ENCODE measurements at regions not wholly inside any gene's neighbourhood (a gene's known extent, or its start where the extent isn't known, plus 50 kb on each side); places are given as distances from the start of the nearest gene placed in this dataset.
"Not testable (repeated sequence)": the region's sequence is repeated elsewhere in the genome, so short reads cannot be mapped to it uniquely, and the experiment has no call there.

GRCh38 chr19:28633319-28634018 lies 579.5 kb downstream of the UQCRFS1 start:
- H3K9ac ChIP-seq (ENCODE audit: low read length in 5 of 5) = no peak overlapping the region
- H3K36me3 ChIP-seq (ENCODE audit: control insufficient read depth in 5 of 5, insufficient read depth in 5 of 5, low read length in 5 of 5) = no peaks in the 10 kb centered on the region

GRCh38 chr19:28632371-28633080 lies 580.4 kb downstream of the UQCRFS1 start:
- no peak overlapping the region for H3K27ac ChIP-seq (ENCODE audit: low read depth, low read length)
- H3K9me3 ChIP-seq (ENCODE audit: control insufficient read depth in 5 of 5, low read length in 5 of 5) = peaks cover 0 to 4% (median 3%) of the 10 kb centered on the region in 5 donors
- no peak overlapping the region for H3K9ac ChIP-seq (ENCODE audit: low read length in 5 of 5)
- H3K4me3 ChIP-seq (ENCODE audit: low read depth in 1 of 5, low read length in 5 of 5) = no peak overlapping the region
- no peaks in the 10 kb centered on the region for H3K27me3 ChIP-seq (ENCODE audit: control insufficient read depth in 5 of 5, insufficient read depth in 4 of 5, low read length in 5 of 5)
- no peaks in the 10 kb centered on the region for H3K36me3 ChIP-seq (ENCODE audit: control insufficient read depth in 5 of 5, insufficient read depth in 5 of 5, low read length in 5 of 5)
- no peaks in the 10 kb centered on the region for H3K4me1 ChIP-seq (ENCODE audit: control insufficient read depth in 5 of 5, insufficient read depth in 5 of 5, low read length in 5 of 5)

More at GRCh38 chr19:28633319-28634018, 579.5 kb downstream of the UQCRFS1 start:
- Histone ChIP-seq H3K9me3 (ENCODE audit: control insufficient read depth in 5 of 5, low read length in 5 of 5) (peaks cover 0 to 3% (median 0%) of the 10 kb centered on the region in 5 donors), H3K4me1 (ENCODE audit: control insufficient read depth in 5 of 5, insufficient read depth in 5 of 5, low read length in 5 of 5) (no peaks in the 10 kb centered on the region), H3K4me3 (ENCODE audit: low read depth in 1 of 5, low read length in 5 of 5) (no peak overlapping the region), H3K27ac (ENCODE audit: low read depth, low read length) (no peak overlapping the region), H3K27me3 (ENCODE audit: control insufficient read depth in 5 of 5, insufficient read depth in 4 of 5, low read length in 5 of 5) (no peaks in the 10 kb centered on the region)

GRCh38 chr19:28631961-28632360 lies 581.0 kb downstream of the UQCRFS1 start:
- Histone ChIP-seq H3K4me1 (ENCODE audit: control insufficient read depth in 5 of 5, insufficient read depth in 5 of 5, low read length in 5 of 5) (no peaks in the 10 kb centered on the region), H3K9ac (ENCODE audit: low read length in 5 of 5) (no peak overlapping the region), H3K36me3 (ENCODE audit: control insufficient read depth in 5 of 5, insufficient read depth in 5 of 5, low read length in 5 of 5) (no peaks in the 10 kb centered on the region), H3K27me3 (ENCODE audit: control insufficient read depth in 5 of 5, insufficient read depth in 4 of 5, low read length in 5 of 5) (no peaks in the 10 kb centered on the region), H3K9me3 (ENCODE audit: control insufficient read depth in 5 of 5, low read length in 5 of 5) (peaks cover 0 to 6% (median 3%) of the 10 kb centered on the region in 5 donors), H3K4me3 (ENCODE audit: low read depth in 1 of 5, low read length in 5 of 5) (no peak overlapping the region), H3K27ac (ENCODE audit: low read depth, low read length) (no peak overlapping the region)

GRCh38 chr19:28627669-28628068 lies 585.3 kb downstream of the UQCRFS1 start:
- no peak overlapping the region for H3K9ac ChIP-seq (ENCODE audit: low read length in 5 of 5)
- no peak overlapping the region for H3K4me3 ChIP-seq (ENCODE audit: low read depth in 1 of 5, low read length in 5 of 5)
- peaks cover 0 to 6% (median 2%) of the 10 kb centered on the region in 5 donors for H3K9me3 ChIP-seq (ENCODE audit: control insufficient read depth in 5 of 5, low read length in 5 of 5)
- H3K27ac ChIP-seq (ENCODE audit: low read depth, low read length) = no peak overlapping the region
- no peaks in the 10 kb centered on the region for H3K27me3 ChIP-seq (ENCODE audit: control insufficient read depth in 5 of 5, insufficient read depth in 4 of 5, low read length in 5 of 5)
- H3K4me1 ChIP-seq (ENCODE audit: control insufficient read depth in 5 of 5, insufficient read depth in 5 of 5, low read length in 5 of 5) = no peaks in the 10 kb centered on the region
- no peaks in the 10 kb centered on the region for H3K36me3 ChIP-seq (ENCODE audit: control insufficient read depth in 5 of 5, insufficient read depth in 5 of 5, low read length in 5 of 5)

GRCh38 chr19:28626407-28626806 lies 586.5 kb downstream of the UQCRFS1 start:
- not testable (repeated sequence) for H3K9ac ChIP-seq (ENCODE audit: low read length in 5 of 5); H3K27me3 ChIP-seq (ENCODE audit: control insufficient read depth in 5 of 5, insufficient read depth in 4 of 5, low read length in 5 of 5); H3K4me3 ChIP-seq (ENCODE audit: low read depth in 1 of 5, low read length in 5 of 5); H3K27ac ChIP-seq (ENCODE audit: low read depth, low read length); H3K9me3 ChIP-seq (ENCODE audit: control insufficient read depth in 5 of 5, low read length in 5 of 5); H3K36me3 ChIP-seq (ENCODE audit: control insufficient read depth in 5 of 5, insufficient read depth in 5 of 5, low read length in 5 of 5); H3K4me1 ChIP-seq (ENCODE audit: control insufficient read depth in 5 of 5, insufficient read depth in 5 of 5, low read length in 5 of 5)

- Histone ChIP-seq H3K27me3 (ENCODE audit: control insufficient read depth in 5 of 5, insufficient read depth in 4 of 5, low read length in 5 of 5) (no peaks in the 10 kb centered on the region), H3K4me3 (ENCODE audit: low read depth in 1 of 5, low read length in 5 of 5) (no peak overlapping the region), H3K27ac (ENCODE audit: low read depth, low read length) (no peak overlapping the region), H3K9ac (ENCODE audit: low read length in 5 of 5) (no peak overlapping the region), H3K36me3 (ENCODE audit: control insufficient read depth in 5 of 5, insufficient read depth in 5 of 5, low read length in 5 of 5) (no peaks in the 10 kb centered on the region), H3K4me1 (ENCODE audit: control insufficient read depth in 5 of 5, insufficient read depth in 5 of 5, low read length in 5 of 5) (no peaks in the 10 kb centered on the region), H3K9me3 (ENCODE audit: control insufficient read depth in 5 of 5, low read length in 5 of 5) (peaks cover 0 to 15% (median 8%) of the 10 kb centered on the region in 5 donors)
Observed at GRCh38 chr19:28619816-28620429, 593.0 kb downstream of the UQCRFS1 start.

GRCh38 chr19:28618504-28618903 lies 594.4 kb downstream of the UQCRFS1 start:
- no peak overlapping the region for H3K4me3 ChIP-seq (ENCODE audit: low read depth in 1 of 5, low read length in 5 of 5)
- H3K4me1 ChIP-seq (ENCODE audit: control insufficient read depth in 5 of 5, insufficient read depth in 5 of 5, low read length in 5 of 5) = no peaks in the 10 kb centered on the region

GRCh38 chr19:28615966-28616365 lies 597.0 kb downstream of the UQCRFS1 start:
- Histone ChIP-seq H3K27ac (ENCODE audit: low read depth, low read length) (no peak overlapping the region), H3K36me3 (ENCODE audit: control insufficient read depth in 5 of 5, insufficient read depth in 5 of 5, low read length in 5 of 5) (no peaks in the 10 kb centered on the region), H3K9me3 (ENCODE audit: control insufficient read depth in 5 of 5, low read length in 5 of 5) (peaks cover 7 to 38% (median 23%) of the 10 kb centered on the region in 5 donors), H3K4me3 (ENCODE audit: low read depth in 1 of 5, low read length in 5 of 5) (no peak overlapping the region), H3K27me3 (ENCODE audit: control insufficient read depth in 5 of 5, insufficient read depth in 4 of 5, low read length in 5 of 5) (no peaks in the 10 kb centered on the region), H3K4me1 (ENCODE audit: control insufficient read depth in 5 of 5, insufficient read depth in 5 of 5, low read length in 5 of 5) (no peaks in the 10 kb centered on the region), H3K9ac (ENCODE audit: low read length in 5 of 5) (no peak overlapping the region)

More at GRCh38 chr19:28618504-28618903, 594.4 kb downstream of the UQCRFS1 start:
- Histone ChIP-seq H3K9me3 (ENCODE audit: control insufficient read depth in 5 of 5, low read length in 5 of 5) (peaks cover 7 to 29% (median 22%) of the 10 kb centered on the region in 5 donors), H3K9ac (ENCODE audit: low read length in 5 of 5) (no peak overlapping the region), H3K27ac (ENCODE audit: low read depth, low read length) (no peak overlapping the region), H3K36me3 (ENCODE audit: control insufficient read depth in 5 of 5, insufficient read depth in 5 of 5, low read length in 5 of 5) (no peaks in the 10 kb centered on the region), H3K27me3 (ENCODE audit: control insufficient read depth in 5 of 5, insufficient read depth in 4 of 5, low read length in 5 of 5) (no peaks in the 10 kb centered on the region)

GRCh38 chr19:28615546-28615916 lies 597.4 kb downstream of the UQCRFS1 start:
- H3K4me1 ChIP-seq (ENCODE audit: control insufficient read depth in 5 of 5, insufficient read depth in 5 of 5, low read length in 5 of 5) = no peaks in the 10 kb centered on the region
- no peak overlapping the region for H3K4me3 ChIP-seq (ENCODE audit: low read depth in 1 of 5, low read length in 5 of 5)
- H3K27ac ChIP-seq (ENCODE audit: low read depth, low read length) = no peak overlapping the region
- H3K36me3 ChIP-seq (ENCODE audit: control insufficient read depth in 5 of 5, insufficient read depth in 5 of 5, low read length in 5 of 5) = no peaks in the 10 kb centered on the region
- H3K27me3 ChIP-seq (ENCODE audit: control insufficient read depth in 5 of 5, insufficient read depth in 4 of 5, low read length in 5 of 5) = no peaks in the 10 kb centered on the region
- peaks cover 7 to 38% (median 23%) of the 10 kb centered on the region in 5 donors for H3K9me3 ChIP-seq (ENCODE audit: control insufficient read depth in 5 of 5, low read length in 5 of 5)
- H3K9ac ChIP-seq (ENCODE audit: low read length in 5 of 5) = no peak overlapping the region
